HEK293 (cell line): ENCODE measurements at regions not wholly inside any gene's neighbourhood (a gene's known extent, or its start where the extent isn't known, plus 50 kb on each side); places are given as distances from the start of the nearest gene placed in this dataset.

Experiments used
- REST ChIP-seq: fragments of 450-650 bp; formaldehyde crosslinking; IDR thresholded peaks from 2 replicates; pipeline ENCODE4 v1.5.1; 2016; ENCODE audit warnings: missing biosample characterization, missing genetic modification characterization
- ZBTB20 ChIP-seq: fragments of 450-650 bp; formaldehyde crosslinking; IDR thresholded peaks from 2 replicates; pipeline ENCODE4 v1.5.1; 2016; ENCODE audit warnings: missing biosample characterization, missing genetic modification characterization
- ZNF10 ChIP-seq: fragments of 450-650 bp; formaldehyde crosslinking; IDR thresholded peaks from 2 replicates; pipeline ENCODE4 v1.5.1; 2017; ENCODE audit warnings: missing biosample characterization, missing genetic modification characterization
- ZNF24 ChIP-seq: fragments of 450-650 bp; formaldehyde crosslinking; IDR thresholded peaks from 2 replicates; pipeline ENCODE4 v1.5.1; 2016; ENCODE audit warnings: missing biosample characterization, missing genetic modification characterization
- ZNF274 ChIP-seq, 2 experiments: fragments of 200-500 bp in 1 of 2; fragments of 450-650 bp in 1 of 2; sonication (Bioruptor generic) in 1 of 2; formaldehyde crosslinking in 1 of 2; IDR thresholded peaks; 2 replicates each; pipeline versions ENCODE4 v1.5.1 to v1.6.1; 2014 to 2016; ENCODE audit warnings: borderline replicate concordance in 1 of 2, inconsistent platforms in 1 of 2, low read length in 1 of 2, missing biosample characterization in 1 of 2, missing genetic modification characterization in 1 of 2
- ZNF302 ChIP-seq: fragments of 450-650 bp; formaldehyde crosslinking; IDR thresholded peaks from 2 replicates; pipeline ENCODE4 v1.5.1; 2016; ENCODE audit warnings: missing biosample characterization, missing genetic modification characterization, low read depth
- ZNF549 ChIP-seq: fragments of 450-650 bp; IDR thresholded peaks from 2 replicates; pipeline ENCODE4 v1.5.1; 2018; ENCODE audit warnings: missing biosample characterization, missing genetic modification characterization, mild to moderate bottlenecking, inconsistent platforms, moderate library complexity
- TF ChIP-seq, protein P1 (sequence below): fragments of 450-650 bp; formaldehyde crosslinking; IDR thresholded peaks from 2 replicates; pipeline ENCODE4 v1.5.1; 2016; ENCODE audit warnings: missing biosample characterization, missing genetic modification characterization
- TF ChIP-seq, protein P2 (sequence below): fragments of 450-650 bp; formaldehyde crosslinking; IDR thresholded peaks from 2 replicates; pipeline ENCODE4 v1.5.1; 2016; ENCODE audit warnings: missing biosample characterization, missing genetic modification characterization, low read depth

GRCh38 chr13:75996582-75996981 is 360.5 kb downstream of the LMO7 start:
- TF ChIP-seq ZNF549 (tag by site-specific recombination) (no peak), ZNF10 (tag by site-specific recombination) (no peak), ZNF274 (IDR thresholded peaks at IDR 0.05; ENCODE audit: low read length) (no peak), ZNF274 (tag by site-specific recombination; IDR thresholded peaks at IDR 0.05; ENCODE audit: borderline replicate concordance) (no peak), ZNF24 (tag by site-specific recombination) (no peak), REST (no peak), ZNF302 (no peak), ZBTB20 (tag by site-specific recombination) (no peak)
- TF ChIP-seq, protein P1, sequence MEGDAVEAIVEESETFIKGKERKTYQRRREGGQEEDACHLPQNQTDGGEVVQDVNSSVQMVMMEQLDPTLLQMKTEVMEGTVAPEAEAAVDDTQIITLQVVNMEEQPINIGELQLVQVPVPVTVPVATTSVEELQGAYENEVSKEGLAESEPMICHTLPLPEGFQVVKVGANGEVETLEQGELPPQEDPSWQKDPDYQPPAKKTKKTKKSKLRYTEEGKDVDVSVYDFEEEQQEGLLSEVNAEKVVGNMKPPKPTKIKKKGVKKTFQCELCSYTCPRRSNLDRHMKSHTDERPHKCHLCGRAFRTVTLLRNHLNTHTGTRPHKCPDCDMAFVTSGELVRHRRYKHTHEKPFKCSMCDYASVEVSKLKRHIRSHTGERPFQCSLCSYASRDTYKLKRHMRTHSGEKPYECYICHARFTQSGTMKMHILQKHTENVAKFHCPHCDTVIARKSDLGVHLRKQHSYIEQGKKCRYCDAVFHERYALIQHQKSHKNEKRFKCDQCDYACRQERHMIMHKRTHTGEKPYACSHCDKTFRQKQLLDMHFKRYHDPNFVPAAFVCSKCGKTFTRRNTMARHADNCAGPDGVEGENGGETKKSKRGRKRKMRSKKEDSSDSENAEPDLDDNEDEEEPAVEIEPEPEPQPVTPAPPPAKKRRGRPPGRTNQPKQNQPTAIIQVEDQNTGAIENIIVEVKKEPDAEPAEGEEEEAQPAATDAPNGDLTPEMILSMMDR (tag by site-specific recombination), result no peak
- TF ChIP-seq, protein P2, sequence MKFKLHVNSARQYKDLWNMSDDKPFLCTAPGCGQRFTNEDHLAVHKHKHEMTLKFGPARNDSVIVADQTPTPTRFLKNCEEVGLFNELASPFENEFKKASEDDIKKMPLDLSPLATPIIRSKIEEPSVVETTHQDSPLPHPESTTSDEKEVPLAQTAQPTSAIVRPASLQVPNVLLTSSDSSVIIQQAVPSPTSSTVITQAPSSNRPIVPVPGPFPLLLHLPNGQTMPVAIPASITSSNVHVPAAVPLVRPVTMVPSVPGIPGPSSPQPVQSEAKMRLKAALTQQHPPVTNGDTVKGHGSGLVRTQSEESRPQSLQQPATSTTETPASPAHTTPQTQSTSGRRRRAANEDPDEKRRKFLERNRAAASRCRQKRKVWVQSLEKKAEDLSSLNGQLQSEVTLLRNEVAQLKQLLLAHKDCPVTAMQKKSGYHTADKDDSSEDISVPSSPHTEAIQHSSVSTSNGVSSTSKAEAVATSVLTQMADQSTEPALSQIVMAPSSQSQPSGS, result no peak
